Muscle layer of duodenum (tissue), 2 donors: ENCODE measurements at regions not wholly inside any gene's neighbourhood (a gene's known extent, or its start where the extent isn't known, plus 50 kb on each side); places are given as distances from the start of the nearest gene placed in this dataset.
A peak's percentile ranks its signal among the peaks of the same experiment; 100 is the strongest.
"Not testable (repeated sequence)": the region's sequence is repeated elsewhere in the genome, so short reads cannot be mapped to it uniquely, and the experiment has no call there.

ENCODE experiments used
- H3K27ac ChIP-seq: one replicate; pipeline ENCODE4 v1.7.0; 2013; ENCODE audit warnings: mild to moderate bottlenecking, low read length
- H3K27me3 ChIP-seq: one replicate; pipeline ENCODE4 v1.7.0; 2013; ENCODE audit warnings: low read depth, mild to moderate bottlenecking, control low read depth, low read length
- H3K36me3 ChIP-seq, 2 donors: one replicate each; pipeline ENCODE4 v1.7.0; 2013; ENCODE audit warnings: low read length in 2 of 2, control low read depth in 1 of 2, mild to moderate bottlenecking in 1 of 2; ENCODE audit not compliant: insufficient read depth in 2 of 2, control insufficient read depth in 1 of 2
- H3K4me1 ChIP-seq, 2 donors: one replicate each; pipeline ENCODE4 v1.7.0; 2013; ENCODE audit warnings: low read length in 2 of 2, mild to moderate bottlenecking in 2 of 2, control low read depth in 1 of 2, moderate library complexity in 1 of 2; ENCODE audit not compliant: insufficient read depth in 2 of 2, control insufficient read depth in 1 of 2
- H3K4me3 ChIP-seq, 2 donors: one replicate each; pipeline ENCODE4 v1.7.0; 2013; ENCODE audit warnings: low read length in 2 of 2, low read depth in 1 of 2, mild to moderate bottlenecking in 1 of 2
- H3K9me3 ChIP-seq, 2 donors: one replicate each; pipeline ENCODE4 v1.7.0; 2013; ENCODE audit warnings: low read length in 2 of 2, control low read depth in 1 of 2, mild to moderate bottlenecking in 1 of 2; ENCODE audit not compliant: control insufficient read depth in 1 of 2
- donor health status: healthy.

DNA sequence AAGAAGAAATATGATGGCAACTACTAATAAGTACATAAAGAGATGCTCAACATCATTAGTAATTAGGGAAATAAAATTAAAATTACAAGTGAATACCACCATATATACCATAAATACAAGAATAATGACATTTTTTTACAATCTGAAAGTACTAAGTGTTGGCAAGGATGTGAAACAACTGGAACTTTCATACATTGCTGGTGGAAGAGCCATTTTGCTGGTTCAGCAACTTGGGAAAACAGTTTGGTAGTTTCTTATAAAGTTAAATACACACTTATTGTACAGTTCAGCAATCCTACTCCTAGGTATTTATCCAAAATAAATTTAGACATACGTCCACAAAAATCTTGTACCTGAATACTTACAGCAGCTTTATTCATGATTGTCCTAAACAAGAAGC, 192.9 kb downstream of the CARTPT start:
- no peaks in the 10 kb centered on the region for H3K36me3 ChIP-seq
- H3K27me3 ChIP-seq: no peaks in the 10 kb centered on the region
- no peak overlapping the region for H3K4me3 ChIP-seq
- H3K9me3 ChIP-seq: no peaks in the 10 kb centered on the region
- peaks cover 0 to 7% of the 10 kb centered on the region in 2 donors for H3K4me1 ChIP-seq
- H3K27ac ChIP-seq: no peak overlapping the region

DNA sequence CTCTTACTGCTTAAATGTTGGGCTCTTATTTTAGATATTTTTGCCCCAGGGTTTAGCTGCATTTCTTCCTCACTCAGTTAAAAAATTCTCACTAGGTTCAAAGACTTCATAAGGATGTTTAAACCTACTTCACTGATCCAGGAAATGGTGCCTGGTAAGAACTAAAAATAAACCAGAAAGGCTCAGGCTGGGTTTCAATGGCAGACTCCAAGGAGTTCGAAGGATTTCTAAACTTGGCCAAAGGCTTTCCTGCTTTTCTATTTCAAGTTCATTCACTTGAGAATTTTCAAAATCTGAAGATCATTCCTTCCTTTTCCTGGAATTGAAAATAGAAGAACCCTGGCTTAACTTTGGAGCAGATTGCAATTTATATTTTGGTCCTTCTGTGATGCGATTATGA, 193.0 kb upstream of the MAP1B start:
- Histone ChIP-seq H3K36me3 (no peaks in the 10 kb centered on the region), H3K4me3 (no peak overlapping the region), H3K9me3 (no peaks in the 10 kb centered on the region), H3K4me1 (peaks cover 0 to 7% of the 10 kb centered on the region in 2 donors), H3K27me3 (no peaks in the 10 kb centered on the region), H3K27ac (no peak overlapping the region)

DNA sequence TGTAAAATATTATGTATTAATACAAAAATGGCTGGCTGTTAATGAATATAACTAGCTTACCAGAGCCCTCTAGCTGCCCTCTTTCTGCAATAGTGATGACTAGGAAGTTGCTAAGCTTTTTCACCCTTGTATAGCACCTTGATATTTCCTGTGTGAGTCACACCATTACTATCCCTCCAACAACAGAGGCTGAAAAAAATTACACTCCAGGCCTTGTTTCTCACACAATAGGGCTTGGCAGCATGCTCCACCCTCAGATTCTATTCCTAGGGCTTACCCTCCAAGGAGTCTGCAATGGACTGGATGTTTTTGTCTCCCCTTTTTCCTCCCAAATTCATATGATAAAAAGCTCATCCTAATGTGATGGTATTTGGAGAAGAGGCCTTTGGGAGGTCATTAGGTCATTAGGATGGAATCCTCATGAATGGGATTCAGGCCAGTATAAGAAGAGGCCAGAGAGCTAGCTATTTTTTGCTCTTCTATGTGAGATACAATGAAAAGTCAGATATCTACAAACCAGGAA, 184.6 kb upstream of the MAP1B start:
- Histone ChIP-seq H3K27ac (no peak overlapping the region), H3K4me1 (peaks cover 3 to 20% of the 10 kb centered on the region in 2 donors), H3K27me3 (no peaks in the 10 kb centered on the region), H3K9me3 (no peaks in the 10 kb centered on the region), H3K4me3 (no peak overlapping the region), H3K36me3 (no peaks in the 10 kb centered on the region)

DNA sequence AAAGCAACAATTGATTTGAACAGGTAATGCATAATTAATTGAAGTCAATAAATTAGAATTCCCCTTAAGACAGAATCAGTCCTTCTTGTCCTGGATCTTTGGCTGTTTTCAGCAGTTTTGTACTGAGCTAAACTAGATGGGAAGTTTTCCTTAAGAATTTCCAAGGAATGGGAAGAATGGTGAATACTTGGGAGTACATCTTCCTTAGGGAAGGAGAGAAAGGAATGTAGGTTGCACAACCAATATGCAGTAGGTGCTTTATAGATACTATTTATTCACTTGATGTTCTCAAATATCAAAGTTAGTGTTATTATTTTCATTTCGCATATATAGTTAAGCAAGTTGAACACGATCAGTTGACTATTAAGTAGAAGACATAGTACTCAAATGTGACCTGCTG, 183.5 kb upstream of the MAP1B start:
- Histone ChIP-seq H3K9me3 (no peaks in the 10 kb centered on the region), H3K36me3 (no peaks in the 10 kb centered on the region), H3K4me3 (no peak overlapping the region), H3K27me3 (no peaks in the 10 kb centered on the region), H3K27ac (no peak overlapping the region), H3K4me1 (peaks cover 3 to 20% of the 10 kb centered on the region in 2 donors)

DNA sequence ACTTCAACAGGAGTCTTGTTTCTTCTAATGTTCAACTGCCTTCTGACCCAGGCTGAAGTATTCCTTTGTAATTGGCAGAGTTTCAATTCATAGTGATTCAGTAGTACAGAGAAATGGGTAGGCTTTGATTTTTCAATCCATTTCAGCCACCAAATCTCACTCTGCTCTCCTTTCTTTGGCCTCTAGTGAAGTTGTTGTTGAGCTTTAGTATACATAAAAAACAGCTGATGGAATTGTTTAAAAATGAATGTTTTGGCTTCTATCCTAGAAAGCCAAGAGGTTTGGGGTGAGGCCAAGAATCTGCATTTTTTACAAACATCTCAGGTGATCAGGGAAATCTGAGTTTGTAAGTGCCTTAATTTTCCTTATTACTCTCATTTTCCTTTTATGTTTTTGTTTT, 182.9 kb upstream of the MAP1B start:
- no peaks in the 10 kb centered on the region for H3K36me3 ChIP-seq
- no peaks in the 10 kb centered on the region for H3K9me3 ChIP-seq
- H3K4me3 ChIP-seq: no peak overlapping the region
- no peaks in the 10 kb centered on the region for H3K27me3 ChIP-seq
- peaks cover 3 to 20% of the 10 kb centered on the region in 2 donors for H3K4me1 ChIP-seq
- H3K27ac ChIP-seq: no peak overlapping the region

DNA sequence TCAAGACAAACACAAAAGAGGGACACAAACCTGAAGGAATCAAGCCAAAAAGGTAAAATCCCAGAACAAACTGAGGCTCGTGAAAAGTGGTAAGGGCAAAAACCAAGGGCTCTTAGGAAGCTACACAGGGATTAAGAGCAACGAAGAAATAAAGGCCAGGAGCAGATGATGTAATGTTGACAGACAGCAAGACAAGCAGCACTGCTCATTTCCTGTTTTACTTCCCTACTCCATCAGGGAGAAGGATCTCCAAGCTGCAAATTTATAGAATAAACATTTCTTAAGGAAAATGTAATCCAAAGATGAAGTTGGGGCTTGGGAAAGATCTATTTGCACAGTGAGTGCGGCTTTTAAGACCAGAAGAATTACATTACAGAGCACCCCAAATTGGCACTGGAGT, 182.3 kb upstream of the MAP1B start:
- Histone ChIP-seq H3K36me3 (no peaks in the 10 kb centered on the region), H3K27me3 (no peaks in the 10 kb centered on the region), H3K27ac (no peak overlapping the region)

DNA sequence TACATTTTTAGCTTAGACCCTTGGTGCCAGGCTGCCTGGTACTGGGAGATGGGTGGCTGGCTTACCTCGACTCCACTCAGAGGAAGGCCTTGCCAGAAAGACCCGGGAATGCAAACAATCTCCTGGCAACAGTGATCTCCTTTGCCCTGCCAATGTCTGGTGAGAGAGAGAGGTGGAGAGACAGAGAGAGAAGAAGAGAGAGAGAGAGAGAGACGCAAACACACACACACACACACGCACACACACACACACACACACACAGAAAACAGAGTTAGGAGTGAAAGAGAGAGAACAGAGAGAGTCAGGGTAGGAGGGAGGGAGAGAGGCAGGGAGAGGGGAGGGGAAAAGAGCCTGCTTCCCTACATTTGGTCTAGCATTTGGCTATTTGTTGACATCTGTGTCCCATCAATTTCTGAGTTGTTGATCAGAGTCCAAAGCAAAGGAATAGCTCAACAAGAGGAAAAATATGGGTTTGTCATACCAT, 181.6 kb upstream of the MAP1B start:
- Histone ChIP-seq H3K27me3 (no peaks in the 10 kb centered on the region), H3K4me1 (peaks cover 3 to 20% of the 10 kb centered on the region in 2 donors), H3K9me3 (no peaks in the 10 kb centered on the region), H3K36me3 (no peaks in the 10 kb centered on the region), H3K4me3 (no peak overlapping the region), H3K27ac (no peak overlapping the region)

More for the DNA sequence above, 182.3 kb upstream of the MAP1B start:
- Histone ChIP-seq H3K4me1 (peaks cover 3 to 20% of the 10 kb centered on the region in 2 donors), H3K4me3 (no peak overlapping the region), H3K9me3 (no peaks in the 10 kb centered on the region)

DNA sequence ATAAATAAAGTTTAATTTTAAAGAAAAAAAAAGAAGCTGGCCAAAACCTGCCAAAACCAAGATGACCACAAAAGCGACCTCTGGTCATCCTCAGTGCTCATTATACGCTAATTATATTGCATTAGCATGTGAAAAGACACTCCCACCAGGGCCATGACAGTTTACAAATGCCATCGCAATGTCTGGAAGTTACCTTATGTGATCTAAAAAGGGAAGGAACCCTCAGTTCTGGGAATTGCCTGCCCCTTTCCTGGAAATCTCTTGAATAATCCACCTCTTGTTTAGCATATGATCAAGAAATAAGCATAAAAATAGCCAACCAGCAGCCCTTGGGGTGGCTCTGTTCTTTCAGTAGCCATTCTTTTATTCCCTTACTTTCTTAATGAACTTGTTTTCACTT, 178.3 kb upstream of the MAP1B start:
- Histone ChIP-seq H3K27me3 (no peaks in the 10 kb centered on the region), H3K4me1 (peaks cover 12 to 33% of the 10 kb centered on the region in 2 donors), H3K9me3 (no peaks in the 10 kb centered on the region), H3K36me3 (no peaks in the 10 kb centered on the region), H3K27ac (no peak overlapping the region), H3K4me3 (no peak overlapping the region)

DNA sequence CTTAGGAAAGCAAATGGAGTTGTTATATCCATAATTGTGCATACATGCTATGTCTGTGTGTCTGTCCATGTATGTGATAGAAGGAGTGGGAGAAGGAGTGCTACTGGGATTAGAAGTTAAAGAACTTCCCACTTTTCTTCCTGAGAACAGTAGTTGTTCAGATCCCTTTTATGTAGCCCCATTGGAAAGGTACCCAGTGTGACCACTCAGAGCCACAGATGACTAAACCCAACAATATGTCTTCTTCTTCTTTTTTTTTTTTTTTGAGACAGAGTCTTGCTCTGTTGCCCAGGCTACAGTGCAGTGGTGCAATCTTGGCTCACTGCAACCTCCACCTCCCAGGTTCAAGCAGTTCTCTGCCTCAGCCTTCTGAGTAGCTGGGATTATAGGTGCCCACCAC, 176.7 kb upstream of the MAP1B start:
- not testable (repeated sequence) for H3K9me3 ChIP-seq, H3K36me3 ChIP-seq
- peaks cover 12 to 17% of the 10 kb centered on the region in 2 donors for H3K4me1 ChIP-seq

DNA sequence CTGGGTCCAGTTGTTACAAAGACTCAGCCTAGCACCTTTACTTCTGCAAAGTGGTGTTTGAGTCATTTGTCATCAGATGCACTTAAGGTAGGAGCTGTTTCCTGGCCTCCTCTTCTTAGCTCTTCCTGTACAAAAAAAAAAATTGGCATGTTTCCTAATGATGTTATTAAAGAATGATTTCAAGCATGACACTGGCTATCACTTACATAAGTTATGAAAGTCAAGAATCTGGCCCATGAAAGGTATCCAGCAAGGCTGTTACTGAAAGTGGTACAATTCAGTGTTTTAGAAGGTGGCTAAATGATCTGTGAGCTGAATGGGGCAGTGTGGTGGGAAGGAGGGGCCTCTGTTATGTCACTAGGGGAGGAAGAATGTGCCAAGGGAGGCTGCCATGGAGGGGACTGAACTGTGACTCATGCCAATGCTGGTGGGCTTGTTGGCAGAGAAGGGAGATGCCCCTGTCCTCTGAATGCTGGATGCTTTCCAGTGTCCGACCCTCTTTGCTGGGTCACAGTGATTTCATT, 175.1 kb upstream of the MAP1B start:
- no peaks in the 10 kb centered on the region for H3K9me3 ChIP-seq
- peaks cover 12 to 13% of the 10 kb centered on the region in 2 donors for H3K4me1 ChIP-seq
- H3K27ac ChIP-seq: peak overlapping the region; percentile 68
- no peaks in the 10 kb centered on the region for H3K27me3 ChIP-seq
- H3K4me3 ChIP-seq: no peak overlapping the region
- H3K36me3 ChIP-seq: no peaks in the 10 kb centered on the region

More for the DNA sequence above, 176.7 kb upstream of the MAP1B start:
- not testable (repeated sequence) for H3K4me3 ChIP-seq, H3K27ac ChIP-seq, H3K27me3 ChIP-seq

DNA sequence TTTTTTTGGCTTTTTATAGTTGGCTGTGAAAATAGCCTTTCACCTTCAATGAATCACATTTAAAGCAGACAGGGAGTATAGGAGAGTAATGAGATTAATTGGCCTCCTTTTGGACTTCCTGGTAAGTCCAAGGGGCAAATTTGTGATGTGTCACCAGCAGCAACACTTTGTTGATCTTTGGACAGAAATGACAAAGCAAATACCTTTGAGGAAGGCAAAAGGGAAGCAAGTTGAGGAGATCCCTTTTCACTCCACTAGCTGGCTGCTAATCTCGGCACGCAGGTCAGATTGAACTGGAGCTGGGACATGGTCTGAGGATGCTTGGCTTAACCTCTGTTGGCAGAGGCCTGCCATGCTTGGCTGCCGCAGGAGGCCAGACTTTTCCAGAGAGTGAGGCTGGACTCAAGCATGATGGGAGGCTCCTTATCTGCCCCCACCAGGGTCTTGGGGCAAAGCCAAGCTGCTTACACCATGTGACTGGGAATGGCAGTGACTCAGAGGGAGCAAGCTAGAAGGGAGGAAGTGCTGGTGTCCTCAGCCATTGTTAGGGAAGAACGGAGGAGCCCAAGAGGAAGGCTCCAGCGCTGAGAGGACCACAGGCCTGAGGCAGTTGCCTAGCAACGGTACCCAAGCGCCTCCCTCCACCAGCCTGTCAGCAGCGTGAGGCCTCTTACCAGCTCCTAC, 174.5 kb upstream of the MAP1B start:
- Histone ChIP-seq H3K27ac (peak overlapping the region; percentile 68), H3K9me3 (no peaks in the 10 kb centered on the region), H3K4me3 (no peak overlapping the region), H3K4me1 (peaks cover 12 to 13% of the 10 kb centered on the region in 2 donors), H3K27me3 (no peaks in the 10 kb centered on the region), H3K36me3 (no peaks in the 10 kb centered on the region)
